HCEC 1CT (cell line): ENCODE measurements at regions not wholly inside any gene's neighbourhood (a gene's known extent, or its start where the extent isn't known, plus 50 kb on each side); places are given as distances from the start of the nearest gene placed in this dataset.
A peak's percentile ranks its signal among the peaks of the same experiment; 100 is the strongest.

Source experiments
- DNase-seq: peaks from one replicate; pipeline ENCODE4 v3.0.0-alpha.2; 2017

- no peak for DNase-seq
These were observed 73.9 kb upstream of the SLC6A11 start for GRCh38 chr3:10741891-10742671.

GRCh38 chr3:10743366-10744097 is 72.5 kb upstream of the SLC6A11 start:
- no peak for DNase-seq

DNA sequence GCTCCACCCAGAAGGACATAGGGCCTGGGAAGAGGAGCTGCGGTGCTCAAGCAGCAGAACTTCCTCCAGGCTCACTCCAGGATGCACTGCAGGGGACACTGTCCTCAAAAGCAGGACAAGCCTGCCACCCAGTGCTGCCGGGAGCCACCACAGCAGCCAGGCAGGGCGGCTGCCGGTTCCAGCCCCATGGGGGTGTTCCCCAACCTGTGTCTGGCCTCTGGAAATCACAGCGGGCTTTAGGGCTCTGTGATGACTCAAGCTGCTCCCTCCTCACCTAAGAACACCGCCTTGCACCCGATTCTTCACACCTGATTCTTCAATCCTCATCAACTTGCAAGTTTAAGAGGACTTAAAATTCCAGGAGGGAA is 71.9 kb upstream of the SLC6A11 start:
- no peak for DNase-seq

GRCh38 chr3:10745392-10745791 is 70.6 kb upstream of the SLC6A11 start:
- DNase-seq, result no peak

DNA sequence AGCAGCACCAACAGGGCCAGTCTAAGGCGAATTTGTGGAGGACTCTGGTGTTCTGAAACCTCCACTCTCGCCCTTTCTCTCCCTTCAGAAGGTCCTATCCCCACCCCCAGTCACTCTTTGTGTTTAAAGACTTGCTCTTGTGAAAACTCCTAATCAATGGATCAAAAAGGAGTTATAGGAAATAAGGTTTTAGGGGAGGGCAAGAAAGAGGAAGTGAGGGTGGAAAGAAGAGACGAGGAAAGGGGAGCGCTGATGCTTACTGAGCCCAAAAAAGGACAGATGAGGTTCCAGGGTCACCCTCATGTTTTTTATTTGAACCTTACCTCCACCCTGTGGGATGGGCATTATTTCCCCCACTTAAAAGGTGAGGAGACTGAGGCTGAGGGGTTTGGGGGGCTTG is 70.0 kb upstream of the SLC6A11 start:
- no peak for DNase-seq

- no peak for DNase-seq
These were observed 69.3 kb upstream of the SLC6A11 start for GRCh38 chr3:10746684-10747083.

GRCh38 chr3:10747341-10747740 is 68.7 kb upstream of the SLC6A11 start:
- no peak for DNase-seq

DNA sequence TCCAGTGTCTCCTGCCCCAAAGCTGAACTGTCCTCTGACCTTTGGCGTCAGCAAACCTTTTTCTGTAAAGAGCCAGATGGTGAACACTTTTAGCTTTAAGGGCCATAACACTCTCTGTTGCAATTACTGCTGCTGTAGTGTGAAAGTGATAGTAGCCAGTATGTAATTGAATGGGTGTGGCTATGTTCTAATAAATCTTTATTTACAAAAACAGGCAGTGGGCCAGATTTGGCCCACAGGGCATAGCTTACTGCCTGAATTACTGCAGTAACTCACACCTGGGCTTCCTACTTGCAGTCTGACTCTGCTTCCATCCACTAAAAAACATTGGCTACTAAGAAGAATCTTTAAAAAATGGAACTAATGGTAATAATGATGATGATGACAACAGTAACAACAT is 68.0 kb upstream of the SLC6A11 start:
- no peak for DNase-seq

DNA sequence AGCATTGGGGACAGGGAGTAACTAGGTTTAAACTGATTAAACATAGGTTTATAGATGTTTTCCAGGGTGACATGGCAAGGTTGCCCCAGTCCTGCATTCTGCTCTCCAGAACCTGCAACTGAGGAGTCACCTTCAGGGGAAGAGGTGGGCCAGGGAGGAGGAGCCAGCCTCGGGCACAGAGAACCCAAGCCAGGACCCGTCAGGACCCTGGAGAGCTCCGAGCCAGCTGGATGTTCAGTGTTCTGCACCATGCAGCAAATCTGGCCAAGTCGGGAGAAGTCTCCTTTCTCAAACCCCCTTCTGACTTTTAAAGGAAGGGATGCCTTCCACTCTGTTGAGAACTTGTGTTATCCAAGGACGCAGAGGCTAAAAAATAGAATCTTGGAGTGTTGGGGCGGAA is 62.1 kb upstream of the SLC6A11 start:
- peak; percentile 3 for DNase-seq

GRCh38 chr3:10756546-10756945 is 59.5 kb upstream of the SLC6A11 start:
- DNase-seq, result no peak

DNA sequence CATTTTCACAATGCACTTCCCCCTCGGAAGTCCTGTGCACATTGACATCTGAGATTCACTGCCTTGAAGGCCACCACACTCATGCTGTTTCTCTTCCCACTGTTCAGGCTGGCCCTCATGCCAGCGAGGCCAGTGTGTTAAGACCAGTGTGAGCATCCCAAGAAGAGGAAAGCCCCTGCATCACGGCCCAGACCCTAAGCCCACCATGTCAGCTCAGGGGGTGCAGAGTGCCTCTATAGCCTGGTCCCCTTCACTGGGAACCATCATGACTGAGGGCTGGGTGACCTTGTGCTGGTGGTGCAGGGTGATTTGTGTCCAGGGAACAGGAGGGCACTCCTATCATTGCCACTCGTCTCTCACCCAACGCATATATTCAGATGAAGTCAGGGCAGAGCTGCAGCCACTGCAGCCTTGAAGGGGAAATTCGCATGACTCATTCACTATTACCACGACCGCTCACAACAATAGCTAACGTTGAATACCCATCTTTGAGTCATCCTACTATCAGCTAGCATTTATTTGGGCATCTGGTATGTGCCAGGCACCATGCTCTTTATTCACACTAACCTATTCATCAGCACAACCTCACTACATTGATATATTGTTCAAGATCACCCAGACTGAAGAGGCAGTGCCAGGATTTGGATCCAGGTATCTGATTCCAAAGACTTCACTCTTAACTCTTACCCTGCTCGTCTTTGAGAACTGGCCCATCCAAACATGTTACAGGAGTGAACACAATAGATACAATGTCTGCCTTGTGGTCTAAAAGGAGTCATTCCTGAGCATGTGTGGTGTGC is 58.8 kb upstream of the SLC6A11 start:
- DNase-seq, result peak; percentile 25

DNA sequence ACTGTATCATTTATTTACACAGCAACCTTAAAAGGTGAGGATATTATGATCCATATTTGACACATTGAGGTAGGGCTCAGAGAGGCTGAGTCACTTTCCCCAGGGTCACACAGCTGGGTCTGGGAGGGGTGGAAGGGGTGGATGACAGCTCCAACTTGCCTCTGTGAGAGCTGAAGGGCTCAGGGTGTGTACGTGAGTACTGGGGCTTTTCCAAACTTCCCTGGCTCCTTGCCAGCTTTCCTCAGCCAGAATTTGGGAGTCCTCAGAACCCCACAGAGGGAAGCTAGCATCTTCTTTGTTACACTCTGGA is 58.3 kb upstream of the SLC6A11 start:
- no peak for DNase-seq

DNA sequence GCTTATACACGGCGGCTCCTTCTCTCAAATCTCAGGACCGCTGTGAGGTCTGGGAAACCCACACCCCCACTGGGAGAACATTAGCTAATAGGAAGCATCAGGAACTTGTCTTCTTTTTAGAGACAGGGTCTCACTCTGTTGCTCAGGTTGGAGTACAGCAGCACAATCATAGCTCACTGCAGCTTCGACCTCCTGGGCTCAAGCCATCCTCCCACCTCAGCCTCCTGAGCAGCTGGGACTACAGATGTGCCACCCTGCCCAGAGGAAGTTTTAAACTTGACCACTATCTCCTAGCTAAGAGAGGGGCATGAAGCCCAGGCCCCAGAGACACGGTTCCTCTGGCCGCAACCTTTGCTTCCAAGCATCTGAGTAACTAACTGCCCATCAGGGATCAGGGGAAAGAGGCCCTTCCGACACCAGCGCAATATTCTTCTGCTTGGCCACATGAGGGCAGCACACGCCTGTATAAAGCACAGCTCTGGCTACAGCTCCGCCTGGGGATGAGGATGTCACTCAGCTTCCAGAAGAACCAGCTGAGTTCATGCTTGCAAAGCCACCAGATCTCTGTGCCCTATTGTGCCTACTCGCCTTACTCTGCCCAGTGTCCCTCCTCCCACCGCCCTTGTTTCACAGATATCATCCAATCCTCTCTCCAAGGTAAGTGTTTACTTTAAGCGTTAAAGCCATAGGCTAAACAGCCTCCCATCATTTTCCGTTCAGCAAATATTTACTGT is 57.6 kb upstream of the SLC6A11 start:
- DNase-seq, result peak; percentile 75

GRCh38 chr3:10759495-10759894 is 56.5 kb upstream of the SLC6A11 start:
- DNase-seq, result no peak

DNA sequence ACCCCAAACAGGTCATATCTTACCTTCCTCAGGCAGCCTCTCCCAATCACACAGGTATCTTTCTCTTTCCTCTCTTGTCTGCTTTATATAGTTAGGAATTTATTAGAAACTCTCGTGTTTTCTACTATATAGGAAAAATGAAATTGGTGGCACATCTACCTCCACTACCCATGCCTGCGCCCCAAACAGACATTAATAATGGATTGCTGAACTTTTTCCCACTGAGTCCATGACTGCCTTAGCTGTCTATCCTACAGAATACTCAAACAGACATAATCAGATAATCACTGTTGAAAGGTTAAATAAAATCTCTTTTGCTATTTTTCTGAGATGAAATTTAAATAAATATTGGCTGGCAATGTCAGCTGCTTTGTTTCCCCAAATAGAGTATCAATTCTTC is 55.8 kb upstream of the SLC6A11 start:
- DNase-seq, result no peak

GRCh38 chr3:10761583-10761982 is 54.4 kb upstream of the SLC6A11 start:
- no peak for DNase-seq

GRCh38 chr3:10762116-10762515 is 53.9 kb upstream of the SLC6A11 start:
- DNase-seq, result no peak

DNA sequence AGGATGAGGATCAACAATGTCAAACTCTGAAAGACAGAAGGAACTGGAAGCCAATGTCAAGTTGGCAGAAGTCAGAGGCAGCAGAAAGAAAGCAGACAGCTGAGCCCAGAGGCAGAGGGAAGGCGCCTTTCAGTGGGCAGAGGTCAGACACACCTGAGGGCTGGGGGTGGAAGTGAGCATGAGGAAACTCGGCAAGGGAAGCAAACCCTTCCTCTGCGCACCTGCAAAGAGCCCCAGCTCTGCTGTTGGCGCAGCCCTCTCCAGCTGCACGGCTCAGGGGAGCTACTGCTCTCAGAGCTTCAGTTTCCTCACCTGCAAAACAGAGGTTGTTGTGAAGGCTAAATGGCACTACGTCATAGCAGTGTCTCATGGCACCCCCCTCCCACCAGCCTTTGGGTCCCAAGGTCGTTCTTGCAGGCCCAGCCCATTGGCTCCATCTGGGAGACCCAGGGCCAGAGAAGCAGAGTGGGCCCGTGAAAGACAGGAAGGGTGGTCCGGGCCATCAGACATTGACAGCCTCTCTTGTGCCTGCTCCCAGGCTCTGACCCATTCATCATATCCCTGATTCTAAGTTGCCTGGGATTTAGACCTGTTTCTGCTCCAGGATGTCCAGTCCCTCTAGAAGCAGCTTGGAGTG is 53.3 kb upstream of the SLC6A11 start:
- DNase-seq, result no peak

- DNase-seq, result no peak
These were observed 52.8 kb upstream of the SLC6A11 start for GRCh38 chr3:10763248-10763620.

DNA sequence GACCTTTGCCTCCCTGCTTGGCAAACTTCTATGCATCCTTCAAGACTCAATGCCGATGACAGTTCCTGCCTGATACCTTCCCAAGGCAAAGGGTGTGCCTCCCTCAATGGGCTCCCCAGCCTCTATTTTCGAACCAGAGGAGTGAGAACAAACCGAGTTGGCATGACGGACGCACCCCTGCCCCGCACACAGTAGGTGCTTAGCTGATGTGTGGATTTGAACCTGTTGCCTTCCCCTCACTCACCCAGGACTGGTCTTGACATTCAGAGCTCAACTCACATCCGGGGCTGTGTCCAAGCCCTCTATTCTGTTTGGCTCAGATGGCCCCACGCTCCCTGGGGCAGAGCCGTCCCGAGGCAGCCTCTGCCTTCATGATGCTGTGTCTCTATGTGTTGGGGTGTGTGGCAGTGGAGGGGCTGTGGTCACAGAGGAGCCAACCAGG is 52.2 kb upstream of the SLC6A11 start:
- no peak for DNase-seq

DNA sequence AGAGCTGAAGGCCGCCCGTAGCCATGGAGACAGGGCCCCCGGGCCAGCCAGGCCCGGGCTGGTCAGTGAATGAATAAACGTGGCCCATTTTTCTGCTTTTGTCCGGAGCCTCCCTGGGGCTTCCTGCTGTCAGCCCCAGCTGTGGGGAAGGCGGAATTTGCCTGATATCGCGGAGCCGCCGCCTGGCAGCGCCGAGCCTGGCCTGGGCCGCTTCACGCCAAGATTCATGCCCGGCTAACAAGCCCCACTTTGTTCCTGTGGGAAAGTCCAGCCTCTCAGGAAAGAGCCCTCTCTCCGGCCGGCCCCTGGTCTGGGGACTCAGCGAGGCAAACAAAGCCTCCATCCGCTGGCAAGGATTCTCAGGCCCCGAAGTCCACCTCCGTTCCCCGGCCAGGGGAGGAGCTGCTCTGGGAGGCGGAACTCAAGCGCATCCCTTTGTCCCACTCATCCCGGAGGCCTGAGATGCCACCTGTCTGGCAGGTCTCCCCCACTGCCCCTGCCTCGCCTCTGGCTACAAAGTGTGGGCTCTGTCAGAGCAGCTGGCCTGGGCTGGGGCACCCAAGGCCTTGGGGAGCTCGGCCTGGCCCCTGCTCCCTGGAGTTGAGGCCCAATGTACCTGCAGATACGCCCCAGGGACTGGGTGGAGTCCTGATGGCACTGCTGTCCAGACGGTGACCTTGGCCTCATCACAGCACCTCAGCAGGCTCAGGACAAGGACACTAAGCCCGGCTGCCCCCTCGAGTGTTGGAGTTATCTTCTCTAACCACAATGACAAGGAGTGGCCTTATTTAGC is 51.6 kb upstream of the SLC6A11 start:
- DNase-seq, result no peak
